ENCODE measurements at regions not wholly inside any gene's neighbourhood (a gene's known extent, or its start where the extent isn't known, plus 50 kb on each side); places are given as distances from the start of the nearest gene placed in this dataset.

- Histone ChIP-seq H3K27me3 (ENCODE audit: insufficient read depth, low read length, poor library complexity, severe bottlenecking) (no peaks in the 10 kb centered on the region), H3K4me2 (ENCODE audit: low read depth, low read length, poor library complexity, severe bottlenecking) (no peak overlapping the region), H3K4me3 (ENCODE audit: low read length, poor library complexity, severe bottlenecking) (no peak overlapping the region), H3K36me3 (ENCODE audit: insufficient read depth, low read length) (no peaks in the 10 kb centered on the region), H3K9ac (ENCODE audit: low read depth, low read length, poor library complexity, severe bottlenecking) (no peak overlapping the region), H3K4me1 (ENCODE audit: insufficient read depth, low read length, poor library complexity, severe bottlenecking) (no peaks in the 10 kb centered on the region), H3K9me2 (replicated peaks; ENCODE audit: low read depth, low read length) (no peaks in the 10 kb centered on the region), H3K79me2 (ENCODE audit: insufficient read depth, low read length) (no peaks in the 10 kb centered on the region), H3K9me3 (ENCODE audit: insufficient read depth, low read depth, low read length) (no peaks in the 10 kb centered on the region), H2AFZ (ENCODE audit: low read length) (no peak overlapping the region), H3F3A (ENCODE audit: low read depth) (no peaks in the 10 kb centered on the region), H4K20me1 (ENCODE audit: insufficient read depth, low read length, poor library complexity, severe bottlenecking) (no peaks in the 10 kb centered on the region)
- TF ChIP-seq EZH2phosphoT487 (IDR thresholded peaks at IDR 0.05; ENCODE audit: borderline replicate concordance) (no peak), CTCF (conservative IDR thresholded peaks at IDR 0.05; ENCODE audit: low read length) (no peak)
These were observed 460.9 kb upstream of the SOX11 start for GRCh38 chr2:5231287-5231686.

- Histone ChIP-seq H3K4me2 (ENCODE audit: low read depth, low read length, poor library complexity, severe bottlenecking) (no peak overlapping the region), H3K9ac (ENCODE audit: low read depth, low read length, poor library complexity, severe bottlenecking) (no peak overlapping the region), H3K9me2 (replicated peaks; ENCODE audit: low read depth, low read length) (no peaks in the 10 kb centered on the region), H3K27me3 (ENCODE audit: insufficient read depth, low read length, poor library complexity, severe bottlenecking) (no peaks in the 10 kb centered on the region), H3K36me3 (ENCODE audit: insufficient read depth, low read length) (no peaks in the 10 kb centered on the region), H4K20me1 (ENCODE audit: insufficient read depth, low read length, poor library complexity, severe bottlenecking) (no peaks in the 10 kb centered on the region), H3K4me3 (ENCODE audit: low read length, poor library complexity, severe bottlenecking) (no peak overlapping the region), H3K4me1 (ENCODE audit: insufficient read depth, low read length, poor library complexity, severe bottlenecking) (no peaks in the 10 kb centered on the region), H2AFZ (ENCODE audit: low read length) (no peak overlapping the region), H3K79me2 (ENCODE audit: insufficient read depth, low read length) (no peaks in the 10 kb centered on the region), H3K9me3 (ENCODE audit: insufficient read depth, low read depth, low read length) (no peaks in the 10 kb centered on the region), H3F3A (ENCODE audit: low read depth) (no peaks in the 10 kb centered on the region)
- TF ChIP-seq CTCF (conservative IDR thresholded peaks at IDR 0.05; ENCODE audit: low read length) (no peak), EZH2phosphoT487 (IDR thresholded peaks at IDR 0.05; ENCODE audit: borderline replicate concordance) (no peak)
These were observed 457.6 kb upstream of the SOX11 start for GRCh38 chr2:5234563-5234962.

GRCh38 chr2:5235701-5236100 is 456.5 kb upstream of the SOX11 start:
- Histone ChIP-seq H3K4me3 (ENCODE audit: low read length, poor library complexity, severe bottlenecking) (no peak overlapping the region), H3K9ac (ENCODE audit: low read depth, low read length, poor library complexity, severe bottlenecking) (no peak overlapping the region), H3K79me2 (ENCODE audit: insufficient read depth, low read length) (no peaks in the 10 kb centered on the region), H3K36me3 (ENCODE audit: insufficient read depth, low read length) (no peaks in the 10 kb centered on the region), H3K9me3 (ENCODE audit: insufficient read depth, low read depth, low read length) (no peaks in the 10 kb centered on the region), H3F3A (ENCODE audit: low read depth) (no peaks in the 10 kb centered on the region), H3K27me3 (ENCODE audit: insufficient read depth, low read length, poor library complexity, severe bottlenecking) (no peaks in the 10 kb centered on the region), H2AFZ (ENCODE audit: low read length) (no peak overlapping the region), H3K4me2 (ENCODE audit: low read depth, low read length, poor library complexity, severe bottlenecking) (no peak overlapping the region), H3K4me1 (ENCODE audit: insufficient read depth, low read length, poor library complexity, severe bottlenecking) (no peaks in the 10 kb centered on the region), H3K9me2 (replicated peaks; ENCODE audit: low read depth, low read length) (no peaks in the 10 kb centered on the region), H4K20me1 (ENCODE audit: insufficient read depth, low read length, poor library complexity, severe bottlenecking) (no peaks in the 10 kb centered on the region)
- no peak for TF ChIP-seq EZH2phosphoT487 (IDR thresholded peaks at IDR 0.05; ENCODE audit: borderline replicate concordance)
- no peak for TF ChIP-seq CTCF (conservative IDR thresholded peaks at IDR 0.05; ENCODE audit: low read length)
